ENCODE measurements at regions not wholly inside any gene's neighbourhood (a gene's known extent, or its start where the extent isn't known, plus 50 kb on each side); places are given as distances from the start of the nearest gene placed in this dataset.

GRCh38 chr9:84419031-84419602 is 78.6 kb upstream of the SLC28A3 start (continued):
- peak in 2 of 3 experiments; percentile 52 to 56; a peak in 3 of 4 replicates for TF ChIP-seq CTCF (IDR thresholded peaks at IDR 0.05; ENCODE audit: control extremely low read depth in 1 of 3, insufficient read depth in 1 of 3, low read depth in 1 of 3, low read length in 3 of 3)
- no peak for TF ChIP-seq KDM5A (IDR thresholded peaks at IDR 0.05; ENCODE audit: low read length)
- no peak for TF ChIP-seq GTF2F1 (IDR thresholded peaks at IDR 0.05; ENCODE audit: borderline replicate concordance, low read depth, low read length)
- TF ChIP-seq RAD21 (IDR thresholded peaks at IDR 0.05 in 1 of 2, conservative IDR thresholded peaks at IDR 0.05 in 1 of 2; ENCODE audit: low read depth in 2 of 2, low read length in 2 of 2) = peak; percentile 60 to 70
- TF ChIP-seq ASH2L (IDR thresholded peaks at IDR 0.05; ENCODE audit: low read length) = no peak
- TF ChIP-seq NANOG (IDR thresholded peaks at IDR 0.05; ENCODE audit: insufficient read depth, low read depth, low read length, poor library complexity, severe bottlenecking) = no peak
- no peak for TF ChIP-seq TBP (IDR thresholded peaks at IDR 0.05; ENCODE audit: low read depth, low read length)
- no peak for TF ChIP-seq CBX5 (IDR thresholded peaks at IDR 0.05; ENCODE audit: low read depth, low read length)
- no peak for TF ChIP-seq HDAC6 (IDR thresholded peaks at IDR 0.05; ENCODE audit: low read depth, low read length)
- TF ChIP-seq ZNF274 (IDR thresholded peaks at IDR 0.05; ENCODE audit: borderline replicate concordance, extremely low read depth, low read length) = no peak
- TF ChIP-seq SP1 (IDR thresholded peaks at IDR 0.05; ENCODE audit: low read depth, low read length) = no peak

All from H1 (cell line).